Osteoblast (primary cell): ENCODE measurements at regions not wholly inside any gene's neighbourhood (a gene's known extent, or its start where the extent isn't known, plus 50 kb on each side); places are given as distances from the start of the nearest gene placed in this dataset.
A peak's percentile ranks its signal among the peaks of the same experiment; 100 is the strongest.

ENCODE experiments used
- DNase-seq: peaks from one replicate; pipeline ENCODE4 v3.0.0; 2011; ENCODE audit warnings: low spot score, mixed read lengths; ENCODE audit not compliant: insufficient read length; ENCODE audit errors: missing footprints
- H2AFZ ChIP-seq: 2 replicates; pipeline ENCODE4 v1.6.0; 2011; ENCODE audit warnings: mild to moderate bottlenecking, low read length
- H3K27ac ChIP-seq: 2 replicates; pipeline ENCODE4 v1.5.1; 2011; ENCODE audit warnings: mild to moderate bottlenecking, low read depth, low read length, moderate library complexity
- H3K27me3 ChIP-seq: 2 replicates; pipeline ENCODE4 v1.6.0; 2012; ENCODE audit warnings: mild to moderate bottlenecking, control low read depth, inconsistent platforms, low read length, moderate library complexity; ENCODE audit not compliant: insufficient read depth
- H3K36me3 ChIP-seq: 2 replicates; pipeline ENCODE4 v1.5.1; 2011; ENCODE audit warnings: mild to moderate bottlenecking, low read length, control low read depth, moderate library complexity; ENCODE audit not compliant: insufficient read depth
- H3K4me1 ChIP-seq: 2 replicates; pipeline ENCODE4 v1.5.1; 2011; ENCODE audit warnings: mild to moderate bottlenecking, low read length, control low read depth, moderate library complexity; ENCODE audit not compliant: insufficient read depth
- H3K4me2 ChIP-seq: 2 replicates; pipeline ENCODE4 v1.6.0; 2011; ENCODE audit warnings: mild to moderate bottlenecking, low read length; ENCODE audit not compliant: insufficient read depth
- H3K4me3 ChIP-seq: fragments of 200-600 bp; sonication (generic); 3 replicates; pipeline ENCODE4 v1.5.1; 2012; ENCODE audit warnings: mild to moderate bottlenecking, low read length, inconsistent platforms; ENCODE audit not compliant: insufficient read depth
- H3K79me2 ChIP-seq: 2 replicates; pipeline ENCODE4 v1.6.0; 2012; ENCODE audit warnings: mild to moderate bottlenecking, low read length, control low read depth, inconsistent platforms; ENCODE audit not compliant: insufficient read depth
- H3K9me3 ChIP-seq: 2 replicates; pipeline ENCODE4 v1.5.1; 2011; ENCODE audit warnings: low read depth, low read length, control low read depth
- H4K20me1 ChIP-seq: 2 replicates; pipeline ENCODE4 v1.6.0; 2012; ENCODE audit warnings: mild to moderate bottlenecking, low read length, control low read depth; ENCODE audit not compliant: insufficient read depth
- CTCF ChIP-seq: IDR thresholded peaks from 2 replicates; pipeline ENCODE4 v1.5.1; 2011; ENCODE audit warnings: mild to moderate bottlenecking, low read depth, low read length, moderate library complexity; ENCODE audit errors: extremely low read depth

GRCh38 chr15:95409211-95409610 lies 921.3 kb upstream of the NR2F2 start:
- H2AFZ ChIP-seq: peak overlapping the region; percentile 32

GRCh38 chr15:95409626-95410310 lies 920.7 kb upstream of the NR2F2 start:
- DNase-seq: no peak
- Histone ChIP-seq H3K9me3 (no peaks in the 10 kb centered on the region), H3K27me3 (no peaks in the 10 kb centered on the region), H2AFZ (no peak overlapping the region), H3K27ac (no peak overlapping the region), H3K4me2 (no peak overlapping the region), H3K4me3 (no peak overlapping the region), H3K36me3 (no peaks in the 10 kb centered on the region), H4K20me1 (no peaks in the 10 kb centered on the region), H3K4me1 (no peaks in the 10 kb centered on the region), H3K79me2 (no peaks in the 10 kb centered on the region)
- no peak for TF ChIP-seq CTCF

More at GRCh38 chr15:95409211-95409610, 921.3 kb upstream of the NR2F2 start:
- TF ChIP-seq CTCF: no peak
- Histone ChIP-seq H3K9me3 (no peaks in the 10 kb centered on the region), H3K4me2 (no peak overlapping the region), H3K4me3 (no peak overlapping the region), H3K79me2 (no peaks in the 10 kb centered on the region), H3K36me3 (no peaks in the 10 kb centered on the region), H3K27ac (no peak overlapping the region), H4K20me1 (no peaks in the 10 kb centered on the region), H3K27me3 (no peaks in the 10 kb centered on the region), H3K4me1 (no peaks in the 10 kb centered on the region)
- peak; percentile 8 for DNase-seq

- no peak overlapping the region for H3K4me3 ChIP-seq
- DNase-seq: no peak
- TF ChIP-seq CTCF: no peak
- no peak overlapping the region for H2AFZ ChIP-seq
- H3K27ac ChIP-seq: no peak overlapping the region
- H3K79me2 ChIP-seq: no peaks in the 10 kb centered on the region
- no peaks in the 10 kb centered on the region for H3K27me3 ChIP-seq
- H3K9me3 ChIP-seq: no peaks in the 10 kb centered on the region
- no peaks in the 10 kb centered on the region for H3K4me1 ChIP-seq
- H3K4me2 ChIP-seq: no peak overlapping the region
- no peaks in the 10 kb centered on the region for H4K20me1 ChIP-seq
- no peaks in the 10 kb centered on the region for H3K36me3 ChIP-seq
Measured at GRCh38 chr15:95410757-95411156, 919.7 kb upstream of the NR2F2 start.

- no peaks in the 10 kb centered on the region for H3K36me3 ChIP-seq
- no peak overlapping the region for H2AFZ ChIP-seq
- no peaks in the 10 kb centered on the region for H3K79me2 ChIP-seq
- H3K4me1 ChIP-seq: no peaks in the 10 kb centered on the region
- no peak for TF ChIP-seq CTCF
- no peak for DNase-seq
- no peak overlapping the region for H3K4me3 ChIP-seq
- H3K4me2 ChIP-seq: no peak overlapping the region
- H3K27me3 ChIP-seq: no peaks in the 10 kb centered on the region
- H3K27ac ChIP-seq: no peak overlapping the region
- H4K20me1 ChIP-seq: no peaks in the 10 kb centered on the region
- H3K9me3 ChIP-seq: no peaks in the 10 kb centered on the region
Measured at GRCh38 chr15:95416576-95416975, 913.9 kb upstream of the NR2F2 start.
